Skeletal muscle satellite cell (primary cell): ENCODE measurements at regions not wholly inside any gene's neighbourhood (a gene's known extent, or its start where the extent isn't known, plus 50 kb on each side); places are given as distances from the start of the nearest gene placed in this dataset.

Experiments
- H3K27me3 ChIP-seq: 2 replicates; pipeline ENCODE4 v1.7.0; 2013; ENCODE audit warnings: low read length; ENCODE audit not compliant: control insufficient read depth, insufficient read depth
- H3K36me3 ChIP-seq: 2 replicates; pipeline ENCODE4 v1.7.0; 2013; ENCODE audit warnings: mild to moderate bottlenecking, control low read depth, low read length; ENCODE audit not compliant: insufficient read depth
- H3K4me1 ChIP-seq: 2 replicates; pipeline ENCODE4 v1.7.0; 2013; ENCODE audit warnings: low read length; ENCODE audit not compliant: control insufficient read depth, insufficient read depth
- H3K4me2 ChIP-seq: 2 replicates; pipeline ENCODE4 v1.7.0; 2013; ENCODE audit warnings: mild to moderate bottlenecking, low read length
- H3K4me3 ChIP-seq: 2 replicates; pipeline ENCODE4 v1.7.0; 2013; ENCODE audit warnings: low read length
- H3K9ac ChIP-seq: 2 replicates; pipeline ENCODE4 v1.7.0; 2013; ENCODE audit warnings: mild to moderate bottlenecking, low read depth, low read length, moderate library complexity
- H3K9me3 ChIP-seq: replicated peaks from 2 replicates; pipeline ENCODE4 v1.7.0; 2013; ENCODE audit warnings: mild to moderate bottlenecking, control low read depth, low read length

- Histone ChIP-seq H3K36me3 (no peaks in the 10 kb centered on the region), H3K27me3 (peaks cover 14% of the 10 kb centered on the region), H3K4me1 (no peaks in the 10 kb centered on the region), H3K9ac (no peak overlapping the region), H3K4me3 (no peak overlapping the region), H3K4me2 (no peak overlapping the region), H3K9me3 (no peaks in the 10 kb centered on the region)
Observed at GRCh38 chr11:119839476-119840133, 110.6 kb upstream of the NECTIN1 start.

- H3K36me3 ChIP-seq = no peaks in the 10 kb centered on the region
- no peaks in the 10 kb centered on the region for H3K9me3 ChIP-seq
- H3K9ac ChIP-seq = no peak overlapping the region
- no peaks in the 10 kb centered on the region for H3K4me1 ChIP-seq
- H3K27me3 ChIP-seq = peaks cover 10% of the 10 kb centered on the region
- no peak overlapping the region for H3K4me3 ChIP-seq
- H3K4me2 ChIP-seq = no peak overlapping the region
Observed at GRCh38 chr11:119835753-119836152, 106.8 kb upstream of the NECTIN1 start.

GRCh38 chr11:119832202-119832935, 103.4 kb upstream of the NECTIN1 start:
- no peak overlapping the region for H3K4me2 ChIP-seq
- H3K4me1 ChIP-seq = no peaks in the 10 kb centered on the region
- H3K9ac ChIP-seq = no peak overlapping the region
- no peaks in the 10 kb centered on the region for H3K36me3 ChIP-seq
- H3K4me3 ChIP-seq = no peak overlapping the region
- H3K27me3 ChIP-seq = peaks cover 5% of the 10 kb centered on the region
- H3K9me3 ChIP-seq = no peaks in the 10 kb centered on the region

- H3K9me3 ChIP-seq = no peaks in the 10 kb centered on the region
- H3K36me3 ChIP-seq = no peaks in the 10 kb centered on the region
Observed at GRCh38 chr11:119831011-119831410, 102.0 kb upstream of the NECTIN1 start.

GRCh38 chr11:119830400-119830799, 101.4 kb upstream of the NECTIN1 start:
- Histone ChIP-seq H3K4me3 (no peak overlapping the region), H3K9ac (no peak overlapping the region), H3K27me3 (peaks cover 5% of the 10 kb centered on the region), H3K36me3 (no peaks in the 10 kb centered on the region), H3K9me3 (no peaks in the 10 kb centered on the region), H3K4me2 (no peak overlapping the region), H3K4me1 (no peaks in the 10 kb centered on the region)

More at GRCh38 chr11:119831011-119831410, 102.0 kb upstream of the NECTIN1 start:
- Histone ChIP-seq H3K4me2 (no peak overlapping the region), H3K4me3 (no peak overlapping the region), H3K9ac (no peak overlapping the region), H3K4me1 (no peaks in the 10 kb centered on the region), H3K27me3 (peaks cover 5% of the 10 kb centered on the region)

GRCh38 chr11:119829402-119829801, 100.4 kb upstream of the NECTIN1 start:
- H3K9me3 ChIP-seq = no peaks in the 10 kb centered on the region
- no peak overlapping the region for H3K9ac ChIP-seq
- no peak overlapping the region for H3K4me3 ChIP-seq
- no peaks in the 10 kb centered on the region for H3K36me3 ChIP-seq
- H3K27me3 ChIP-seq = peaks cover 3% of the 10 kb centered on the region
- no peaks in the 10 kb centered on the region for H3K4me1 ChIP-seq
- no peak overlapping the region for H3K4me2 ChIP-seq

GRCh38 chr11:119828819-119829218, 99.8 kb upstream of the NECTIN1 start:
- no peaks in the 10 kb centered on the region for H3K9me3 ChIP-seq
- H3K4me3 ChIP-seq = no peak overlapping the region
- no peaks in the 10 kb centered on the region for H3K27me3 ChIP-seq
- no peaks in the 10 kb centered on the region for H3K36me3 ChIP-seq
- H3K4me1 ChIP-seq = no peaks in the 10 kb centered on the region
- H3K9ac ChIP-seq = no peak overlapping the region
- H3K4me2 ChIP-seq = no peak overlapping the region

GRCh38 chr11:119828006-119828405, 99.0 kb upstream of the NECTIN1 start:
- Histone ChIP-seq H3K9me3 (no peaks in the 10 kb centered on the region), H3K4me2 (no peak overlapping the region), H3K4me3 (no peak overlapping the region), H3K36me3 (no peaks in the 10 kb centered on the region), H3K27me3 (no peaks in the 10 kb centered on the region), H3K4me1 (no peaks in the 10 kb centered on the region), H3K9ac (no peak overlapping the region)

GRCh38 chr11:119827113-119827512, 98.1 kb upstream of the NECTIN1 start:
- Histone ChIP-seq H3K9ac (no peak overlapping the region), H3K9me3 (no peaks in the 10 kb centered on the region), H3K4me3 (no peak overlapping the region), H3K4me2 (no peak overlapping the region), H3K36me3 (no peaks in the 10 kb centered on the region), H3K27me3 (no peaks in the 10 kb centered on the region), H3K4me1 (no peaks in the 10 kb centered on the region)

GRCh38 chr11:119823077-119823476, 94.1 kb upstream of the NECTIN1 start:
- Histone ChIP-seq H3K9ac (no peak overlapping the region), H3K4me1 (no peaks in the 10 kb centered on the region), H3K36me3 (no peaks in the 10 kb centered on the region), H3K27me3 (no peaks in the 10 kb centered on the region), H3K4me3 (no peak overlapping the region), H3K9me3 (no peaks in the 10 kb centered on the region), H3K4me2 (no peak overlapping the region)

GRCh38 chr11:119816660-119817059, 87.7 kb upstream of the NECTIN1 start:
- Histone ChIP-seq H3K36me3 (no peaks in the 10 kb centered on the region), H3K27me3 (peaks cover 4% of the 10 kb centered on the region), H3K9ac (no peak overlapping the region)

GRCh38 chr11:119814766-119815165, 85.8 kb upstream of the NECTIN1 start:
- no peaks in the 10 kb centered on the region for H3K4me1 ChIP-seq
- H3K27me3 ChIP-seq = peaks cover 4% of the 10 kb centered on the region
- no peak overlapping the region for H3K4me2 ChIP-seq
- no peak overlapping the region for H3K4me3 ChIP-seq
- H3K9me3 ChIP-seq = no peaks in the 10 kb centered on the region
- H3K9ac ChIP-seq = no peak overlapping the region
- no peaks in the 10 kb centered on the region for H3K36me3 ChIP-seq

More at GRCh38 chr11:119816660-119817059, 87.7 kb upstream of the NECTIN1 start:
- Histone ChIP-seq H3K4me3 (no peak overlapping the region), H3K4me2 (no peak overlapping the region), H3K9me3 (no peaks in the 10 kb centered on the region), H3K4me1 (no peaks in the 10 kb centered on the region)
